Muscle of arm (tissue), 1 donor: ENCODE measurements at regions not wholly inside any gene's neighbourhood (a gene's known extent, or its start where the extent isn't known, plus 50 kb on each side); places are given as distances from the start of the nearest gene placed in this dataset.

ENCODE experiments used
- DNase-seq: peaks from one replicate; pipeline ENCODE4 v3.0.0-alpha.2; 2013

- no peak for DNase-seq
Observed at GRCh38 chr15:47364230-47365141, 352.8 kb upstream of the SEMA6D start.

DNA sequence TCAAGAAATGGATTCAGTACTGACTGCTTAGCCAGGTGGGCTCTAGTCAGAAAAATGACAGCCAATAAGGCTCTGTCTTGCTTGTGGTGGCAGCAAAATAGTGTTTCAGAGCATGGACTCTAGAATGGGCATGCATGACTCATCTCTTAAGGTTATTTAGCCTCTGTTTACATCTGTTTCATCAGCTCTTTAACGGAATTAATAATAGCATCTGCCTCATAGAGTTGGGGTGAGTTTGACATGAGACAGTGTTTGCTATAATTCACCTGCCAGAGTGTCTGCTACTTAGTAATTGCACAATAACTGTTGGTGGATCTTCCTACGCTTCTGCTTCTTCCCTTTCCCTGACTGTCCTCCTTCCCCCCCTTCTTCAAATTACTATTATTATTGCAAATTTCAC is 350.4 kb upstream of the SEMA6D start:
- DNase-seq, result no peak

GRCh38 chr15:47367726-47368390 is 349.4 kb upstream of the SEMA6D start:
- no peak for DNase-seq

DNA sequence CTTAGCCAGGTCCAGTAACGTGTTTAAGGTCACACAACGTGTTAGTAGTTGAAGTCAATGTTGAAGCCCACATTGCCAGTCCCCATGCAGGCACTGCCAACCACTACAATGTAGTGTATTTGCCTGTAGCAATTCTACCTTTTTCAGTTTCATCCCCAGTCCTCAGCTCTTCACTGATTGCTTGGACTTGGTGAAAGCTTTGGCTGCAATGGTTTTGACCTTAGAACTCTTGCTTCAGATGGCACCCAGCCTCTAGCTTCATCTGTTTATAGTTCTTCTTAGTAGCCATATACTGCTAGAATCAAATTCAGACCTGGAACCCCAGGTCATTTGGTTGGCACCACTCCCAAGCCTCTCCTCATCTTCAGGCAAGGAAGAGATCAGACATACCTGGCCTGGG is 345.4 kb upstream of the SEMA6D start:
- no peak for DNase-seq

DNA sequence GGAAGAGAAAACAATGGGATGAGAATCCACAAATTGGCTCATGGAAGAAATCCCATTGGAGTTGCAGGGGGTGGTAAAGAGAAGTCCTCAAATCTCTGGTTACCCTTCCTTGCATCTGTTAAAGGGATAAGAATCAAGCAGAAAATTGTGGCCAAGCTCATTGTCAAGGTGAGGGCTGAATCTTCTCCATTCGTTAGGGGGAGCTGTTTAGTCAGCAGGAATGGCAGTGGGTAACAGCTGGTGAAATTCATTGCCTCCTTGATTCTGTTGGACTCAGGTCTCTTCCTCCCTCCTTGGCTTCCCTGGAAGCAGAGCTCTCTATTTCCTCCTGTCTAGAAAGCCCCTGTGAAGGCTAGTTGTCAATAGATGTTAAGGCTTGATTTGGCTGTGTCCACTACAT is 343.1 kb upstream of the SEMA6D start:
- no peak for DNase-seq

GRCh38 chr15:47376190-47376589 is 341.1 kb upstream of the SEMA6D start:
- DNase-seq, result no peak

DNA sequence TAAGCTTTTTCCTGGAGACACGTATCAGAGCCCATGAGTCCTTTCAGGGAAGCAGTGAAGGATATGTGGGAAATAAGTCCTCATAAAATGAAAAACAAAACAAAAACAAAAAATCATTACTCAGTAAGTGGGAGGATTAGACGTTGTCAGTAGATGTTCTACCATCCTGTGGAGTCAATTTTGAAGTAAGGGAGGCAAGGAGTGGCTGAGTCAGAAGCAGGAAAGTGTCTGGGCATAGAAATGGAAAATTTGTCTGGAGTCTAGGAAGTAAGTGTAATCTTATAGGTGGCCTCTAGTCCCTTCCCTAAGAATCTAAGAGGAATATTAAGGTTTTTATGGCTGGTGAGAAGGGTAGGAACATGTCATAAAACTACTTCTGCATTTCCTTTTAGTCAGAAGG is 339.8 kb upstream of the SEMA6D start:
- no peak for DNase-seq

DNA sequence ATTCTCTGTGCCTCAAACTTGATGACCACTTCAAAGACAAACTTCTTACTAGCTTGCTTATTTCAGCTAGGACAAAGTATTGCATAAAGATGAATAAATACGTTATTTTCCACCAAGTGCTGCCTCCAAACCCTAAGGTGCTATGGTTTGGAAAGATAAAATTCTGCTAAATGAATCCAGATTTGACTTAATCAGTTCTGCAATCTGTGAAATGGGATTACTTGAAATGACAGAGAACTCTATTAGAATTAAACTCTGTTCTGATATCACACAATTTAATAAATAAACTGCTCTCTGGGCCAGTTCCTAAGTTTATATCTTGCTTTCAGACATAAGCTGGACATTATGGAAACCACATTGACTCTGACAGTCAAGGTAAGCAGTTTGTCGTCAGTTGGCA is 338.8 kb upstream of the SEMA6D start:
- no peak for DNase-seq

DNA sequence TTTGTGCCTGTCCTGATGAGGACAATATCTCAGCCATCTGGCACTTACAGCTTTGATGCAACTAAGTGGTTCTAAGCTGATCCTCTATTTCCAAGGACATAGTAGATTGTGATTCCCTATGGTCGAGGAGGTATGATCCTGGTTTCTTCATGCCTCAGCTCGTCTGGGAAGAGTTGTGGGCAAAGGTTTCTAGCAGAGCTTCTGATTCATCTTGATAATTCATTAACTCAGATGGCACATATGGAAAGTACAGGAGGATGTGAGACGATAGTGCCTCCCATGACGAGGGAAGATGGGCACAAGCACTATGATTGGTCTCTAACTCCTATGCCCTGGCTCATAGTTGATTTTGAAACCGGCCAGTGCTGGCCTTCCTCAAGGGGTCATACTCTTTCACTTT is 334.2 kb upstream of the SEMA6D start:
- DNase-seq, result no peak

GRCh38 chr15:47383801-47384200 is 333.5 kb upstream of the SEMA6D start:
- no peak for DNase-seq

- DNase-seq, result no peak
Observed at GRCh38 chr15:47384341-47384740, 333.0 kb upstream of the SEMA6D start.

DNA sequence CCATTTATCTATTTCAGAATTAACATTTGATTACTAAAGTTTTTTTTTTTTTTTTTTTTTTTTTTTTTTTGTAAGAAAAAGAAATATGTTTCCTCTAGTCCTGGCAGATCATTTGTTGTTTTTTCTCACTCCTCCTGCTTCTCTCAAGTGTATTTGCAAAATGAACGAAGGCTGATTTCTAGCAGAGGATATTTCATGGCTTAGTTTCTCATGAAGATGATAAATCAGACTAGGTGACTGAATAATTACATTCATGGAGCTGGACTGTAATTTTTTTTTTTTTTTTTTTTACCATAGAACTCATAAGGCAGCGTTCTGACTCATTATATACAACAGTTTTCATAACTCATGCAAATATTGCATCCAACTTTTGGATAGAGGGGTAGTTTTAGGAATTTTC is 332.5 kb upstream of the SEMA6D start:
- DNase-seq, result no peak

DNA sequence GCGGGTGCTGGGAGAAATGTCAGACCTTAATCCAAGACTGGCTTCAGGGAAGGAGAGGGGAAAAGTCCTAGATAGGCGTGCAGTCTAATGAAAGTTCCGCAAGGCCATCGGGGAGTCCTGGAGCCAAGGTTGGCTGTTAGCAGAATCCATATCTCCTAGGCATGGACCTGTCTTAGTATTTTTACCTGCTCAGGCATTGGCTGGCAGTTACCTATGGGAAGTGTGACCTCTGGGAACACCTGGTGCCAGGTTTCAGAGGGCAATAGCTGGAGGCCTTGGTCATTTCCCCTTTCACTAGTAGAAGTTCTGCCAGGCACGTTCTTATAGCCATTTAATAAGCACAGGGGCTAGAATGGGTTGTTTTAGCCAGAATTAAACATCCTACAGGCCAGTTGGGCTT is 330.8 kb upstream of the SEMA6D start:
- DNase-seq, result no peak

DNA sequence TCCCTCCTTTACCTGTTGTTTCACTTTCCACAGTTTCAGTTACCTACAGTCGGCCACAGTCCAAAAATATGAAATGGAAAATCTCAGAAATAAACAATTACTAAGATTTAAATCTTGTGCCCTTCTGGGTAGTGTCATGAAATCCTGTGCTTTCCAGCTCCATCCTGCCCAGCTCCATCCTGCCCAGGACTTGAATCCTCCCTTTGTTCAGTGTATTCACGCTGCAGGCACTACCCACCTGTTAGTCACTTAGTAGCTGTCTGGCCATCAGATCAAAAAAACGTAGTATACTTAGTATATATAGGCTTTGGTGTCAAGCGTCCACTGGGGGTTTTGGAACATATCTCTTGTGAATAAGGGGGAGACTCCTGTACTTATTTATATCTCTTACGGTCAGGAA is 329.0 kb upstream of the SEMA6D start:
- DNase-seq, result no peak

GRCh38 chr15:47390208-47390765 is 327.0 kb upstream of the SEMA6D start:
- no peak for DNase-seq

DNA sequence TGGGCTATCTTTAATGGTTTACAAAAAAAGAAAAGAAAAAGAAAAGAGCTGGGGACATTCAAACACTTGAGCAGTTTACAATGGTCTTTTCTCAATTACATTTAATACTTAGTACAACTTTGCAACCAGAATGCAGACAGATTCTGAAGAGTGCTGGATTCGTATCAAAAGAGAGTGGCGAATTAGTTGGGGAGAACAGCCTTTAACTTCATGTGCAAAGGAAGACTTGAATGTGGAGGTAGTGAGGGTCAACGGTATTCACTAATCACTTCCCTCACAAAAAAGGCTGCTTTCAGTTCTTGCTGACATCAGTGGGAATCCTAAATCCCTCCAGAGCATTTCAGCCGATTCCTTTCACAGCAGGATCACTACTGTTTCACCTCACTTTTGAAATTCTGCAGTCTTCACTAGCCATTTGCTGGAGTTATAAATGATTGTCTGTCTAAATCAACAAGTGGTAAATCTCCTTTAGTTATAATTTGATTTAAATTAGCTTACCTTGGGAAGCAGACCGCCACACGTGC is 323.0 kb upstream of the SEMA6D start:
- DNase-seq, result no peak

DNA sequence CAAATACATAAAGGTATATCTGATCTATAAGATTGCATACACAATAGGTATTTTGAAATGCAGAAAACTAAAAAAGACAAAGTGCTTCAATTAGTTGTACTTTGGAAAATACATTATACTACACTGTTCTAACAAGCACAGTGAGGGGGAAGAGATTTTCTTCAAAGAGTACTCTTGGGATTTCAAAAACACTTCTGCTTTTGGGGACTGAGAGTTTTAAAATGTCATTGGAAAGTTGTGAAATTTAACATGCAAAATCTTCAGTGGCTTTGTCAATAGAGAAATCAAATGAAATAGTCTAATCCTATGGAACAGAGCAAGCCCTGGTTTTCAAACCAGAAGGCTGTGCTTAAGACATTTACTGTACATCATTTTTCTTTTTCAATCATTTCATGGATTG is 322.2 kb upstream of the SEMA6D start:
- DNase-seq, result no peak

DNA sequence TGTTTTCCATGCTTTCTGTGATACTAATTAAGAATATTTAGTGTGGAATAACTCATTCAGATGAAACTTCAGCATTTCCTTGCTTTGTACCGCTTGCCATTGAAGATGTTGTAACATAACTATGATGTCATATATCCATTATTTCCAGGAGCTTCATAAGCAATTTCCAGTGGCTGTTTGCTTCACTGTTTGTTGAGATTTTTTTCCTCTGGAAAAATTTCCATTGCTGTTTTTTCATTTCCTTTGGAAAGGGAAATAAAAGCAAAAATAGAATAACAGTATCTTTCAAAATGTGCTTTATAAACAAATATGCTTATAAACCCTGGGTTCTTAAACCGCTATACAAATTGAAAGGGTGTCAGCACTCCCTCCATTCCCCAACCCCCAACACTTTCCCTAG is 319.6 kb upstream of the SEMA6D start:
- no peak for DNase-seq

DNA sequence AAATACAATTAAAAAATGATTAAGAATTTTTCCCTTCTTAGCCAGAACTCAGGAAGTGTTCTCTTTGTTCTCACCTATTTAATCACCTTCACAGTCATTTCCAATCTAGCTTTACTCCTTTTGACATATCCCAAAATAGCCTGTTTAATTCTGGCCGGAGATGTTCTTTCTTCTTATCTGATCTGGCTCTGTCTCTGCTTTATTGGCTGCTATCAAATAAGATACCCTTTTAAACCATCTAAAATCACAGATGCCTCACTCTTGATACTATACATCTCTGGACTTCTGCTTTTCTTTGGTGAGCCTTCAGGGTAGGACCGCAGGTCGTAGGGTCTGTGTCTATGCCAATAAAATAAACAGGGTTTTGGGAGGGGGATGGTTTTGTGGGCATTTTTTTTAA is 319.2 kb upstream of the SEMA6D start:
- no peak for DNase-seq

DNA sequence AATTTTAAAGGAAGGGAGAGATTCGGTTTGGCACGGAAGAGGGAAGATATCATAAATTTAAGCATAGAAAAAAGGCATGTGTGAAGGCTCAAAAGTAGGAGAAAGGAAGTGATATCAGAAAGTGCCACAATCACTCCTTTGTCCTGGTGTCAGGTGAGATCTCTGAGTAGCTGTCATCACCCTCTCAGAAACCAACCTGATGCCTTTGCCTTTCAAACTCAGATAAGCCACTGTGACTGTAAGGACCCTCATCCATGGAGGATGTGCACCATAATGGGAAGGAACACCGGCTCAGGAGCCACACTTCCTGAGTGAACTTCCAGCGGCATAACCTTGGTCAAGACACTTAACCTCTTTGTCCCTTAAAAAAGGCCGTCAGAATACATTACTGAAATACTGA is 318.7 kb upstream of the SEMA6D start:
- no peak for DNase-seq

DNA sequence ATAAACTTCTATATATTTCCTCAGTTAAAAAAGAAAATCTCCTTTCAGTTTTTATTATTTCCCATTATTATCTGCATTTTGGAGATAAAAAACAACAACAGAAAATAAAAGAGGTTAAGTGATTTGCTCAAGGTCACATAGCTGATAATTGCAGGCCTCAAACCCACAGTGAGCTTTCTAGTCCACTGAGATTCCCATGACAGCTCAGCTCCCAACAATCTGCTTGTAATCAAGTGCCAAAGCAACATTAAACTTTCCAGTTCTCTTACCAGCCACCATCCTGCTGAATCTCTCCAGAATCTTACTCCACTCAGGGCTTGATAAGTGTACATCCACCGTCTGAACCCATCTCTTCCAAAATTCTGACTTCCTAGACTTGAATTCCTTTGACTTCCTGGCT is 318.2 kb upstream of the SEMA6D start:
- DNase-seq, result no peak

DNA sequence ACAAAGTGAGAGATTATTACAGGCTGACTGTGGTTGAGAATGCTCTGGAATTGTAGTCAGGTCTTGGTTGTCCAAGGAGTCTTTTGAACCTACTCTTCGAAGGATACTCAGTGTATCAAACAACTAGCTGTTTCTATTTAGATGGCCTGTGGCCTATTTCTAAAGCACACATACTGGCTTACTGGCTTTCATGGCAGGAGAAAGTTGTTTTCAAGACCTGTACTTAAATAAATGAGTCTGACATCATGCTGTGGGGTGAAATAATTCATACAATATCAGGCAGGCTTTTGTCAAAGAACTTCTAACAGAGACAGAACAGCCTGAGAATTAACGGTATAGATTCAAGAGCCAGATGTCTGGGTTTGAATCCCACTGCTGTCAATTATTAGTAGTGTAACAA is 316.7 kb upstream of the SEMA6D start:
- DNase-seq, result no peak

GRCh38 chr15:47401427-47401826 is 315.9 kb upstream of the SEMA6D start:
- DNase-seq, result no peak
